PC-3 (cell line): ENCODE measurements at regions not wholly inside any gene's neighbourhood (a gene's known extent, or its start where the extent isn't known, plus 50 kb on each side); places are given as distances from the start of the nearest gene placed in this dataset.

Source experiments
- ATAC-seq: fragments of 200-7000 bp; cut with Tn5 transposase; 2 replicates; pipeline ENCODE4 v1.9.1; 2020; ENCODE audit warnings: mild to moderate bottlenecking, moderate library complexity
- BruUV-seq: library from RNA; stranded (reverse); fragments of 400-500 nt; replicated peaks from 2 replicates; lab custom pipeline; 2021; lab: Mats Ljungman, UMichigan
- CTCF ChIA-PET: fragments of 300-600 bp; sonication (Branson Sonifier 250); formaldehyde crosslinking; loops from one replicate; lab custom pipeline; 2022; ENCODE audit warnings: antibody characterized with exemption; lab: Charles Lee
- POLR2A ChIA-PET: fragments of 300-600 bp; sonication (Branson Sonifier 250); formaldehyde crosslinking; loops from one replicate; lab custom pipeline; 2022; ENCODE audit warnings: antibody characterized with exemption; ENCODE audit not compliant: unreplicated experiment; lab: Charles Lee
- DNase-seq: peaks from one replicate; pipeline ENCODE4 v3.0.0-alpha.2; 2015
- H2AFZ ChIP-seq: fragments of 300-600 bp; sonication (generic); 2 replicates; pipeline ENCODE4 v1.6.0; 2016; ENCODE audit warnings: antibody characterized with exemption, low read length
- H3F3A ChIP-seq: fragments of 300-600 bp; sonication (generic); one replicate; pipeline ENCODE4 v1.6.0; 2017; ENCODE audit warnings: antibody characterized with exemption, low read length, control low read depth, mild to moderate bottlenecking; ENCODE audit not compliant: unreplicated experiment
- H3K27ac ChIP-seq: fragments of 300-600 bp; sonication (generic); 2 replicates; pipeline ENCODE4 v1.5.1; 2016; ENCODE audit warnings: mild to moderate bottlenecking, low read length
- H3K27me3 ChIP-seq: fragments of 300-600 bp; sonication (generic); 2 replicates; pipeline ENCODE4 v1.6.1; 2016; ENCODE audit warnings: low read length, mixed read lengths
- H3K36me3 ChIP-seq: fragments of 300-600 bp; sonication (generic); 2 replicates; pipeline ENCODE4 v1.6.1; 2016; ENCODE audit warnings: low read depth, mixed run types, low read length, mixed read lengths
- H3K4me1 ChIP-seq: fragments of 300-600 bp; sonication (generic); 2 replicates; pipeline ENCODE4 v1.5.1; 2016; ENCODE audit warnings: low read length; ENCODE audit not compliant: insufficient read depth
- H3K4me2 ChIP-seq: fragments of 300-600 bp; sonication (generic); 2 replicates; pipeline ENCODE4 v1.6.0; 2016; ENCODE audit warnings: low read length
- H3K4me3 ChIP-seq: fragments of 300-600 bp; sonication (generic); 2 replicates; pipeline ENCODE4 v1.5.1; 2016; ENCODE audit warnings: mild to moderate bottlenecking, low read length, mixed read lengths
- H3K79me2 ChIP-seq: fragments of 300-600 bp; sonication (generic); 2 replicates; pipeline ENCODE4 v1.6.1; 2017; ENCODE audit warnings: low read length, mixed read lengths
- H3K9ac ChIP-seq: fragments of 300-600 bp; sonication (generic); 2 replicates; pipeline ENCODE4 v1.6.0; 2016; ENCODE audit warnings: mild to moderate bottlenecking, low read length
- H3K9me2 ChIP-seq: fragments of 300-600 bp; sonication (generic); replicated peaks from 2 replicates; pipeline ENCODE4 v1.6.1; 2016; ENCODE audit warnings: mixed run types, low read length, mixed read lengths
- H3K9me3 ChIP-seq: fragments of 300-600 bp; sonication (generic); 2 replicates; pipeline ENCODE4 v1.6.1; 2016; ENCODE audit warnings: low read length, mixed read lengths
- H4K20me1 ChIP-seq: fragments of 300-600 bp; sonication (generic); 2 replicates; pipeline ENCODE4 v1.6.1; 2016; ENCODE audit warnings: low read length, mixed read lengths
- CTCF ChIP-seq: fragments of 300-600 bp; sonication (generic); conservative IDR thresholded peaks from 2 replicates; pipeline ENCODE4 v1.5.1; 2017; ENCODE audit warnings: antibody characterized with exemption, low read depth, mild to moderate bottlenecking, low read length
- EZH2 ChIP-seq: fragments of 300-600 bp; sonication (generic); IDR thresholded peaks from one replicate; pipeline ENCODE4 v1.6.1; 2017; ENCODE audit warnings: antibody characterized with exemption, mild to moderate bottlenecking, low read length; ENCODE audit not compliant: unreplicated experiment
- EZH2phosphoT487 ChIP-seq: fragments of 300-600 bp; sonication (generic); IDR thresholded peaks from 2 replicates; pipeline ENCODE4 v1.6.1; 2018; ENCODE audit warnings: mild to moderate bottlenecking, antibody characterized with exemption, low read length, borderline replicate concordance
- intact Hi-C: fragments of 100-400 bp; cut with micrococcal nuclease; formaldehyde crosslinking; loops from 2 replicates; pipeline ENCODE4 v1.9.0; 2023

GRCh38 chr10:117716889-117717288, 174.3 kb downstream of the EMX2 start:
- Histone ChIP-seq H3K36me3 (no peaks in the 10 kb centered on the region), H3K27ac (no peak overlapping the region), H3K9ac (no peak overlapping the region), H3K27me3 (peaks cover 33% of the 10 kb centered on the region), H3K4me3 (no peak overlapping the region), H3K79me2 (no peaks in the 10 kb centered on the region), H2AFZ (no peak overlapping the region), H3K9me3 (no peaks in the 10 kb centered on the region), H3K4me1 (no peaks in the 10 kb centered on the region), H4K20me1 (no peaks in the 10 kb centered on the region), H3F3A (no peaks in the 10 kb centered on the region), H3K4me2 (no peak overlapping the region), H3K9me2 (no peaks in the 10 kb centered on the region)
- CTCF ChIA-PET: interaction anchor here (0.6 kb wide), 1 partner anchor 220 kb away, joined by 6 read pairs; no protein-coding TSS in a partner anchor
- DNase-seq (no peak), ATAC-seq (no peak)
- no TSS peak for BruUV-seq
- POLR2A ChIA-PET: no interaction called here
- intact Hi-C loops: no loop called here
- TF ChIP-seq EZH2 (no peak), CTCF (no peak), EZH2phosphoT487 (no peak)

GRCh38 chr10:117718986-117719920, 176.7 kb downstream of the EMX2 start:
- Histone ChIP-seq H3K4me1 (no peaks in the 10 kb centered on the region), H3K27me3 (peaks cover 23% of the 10 kb centered on the region), H4K20me1 (no peaks in the 10 kb centered on the region), H3K9me3 (no peaks in the 10 kb centered on the region), H3K4me2 (no peak overlapping the region), H3K4me3 (no peak overlapping the region), H3K79me2 (no peaks in the 10 kb centered on the region), H3K27ac (no peak overlapping the region), H2AFZ (no peak overlapping the region), H3K9me2 (no peaks in the 10 kb centered on the region), H3K36me3 (no peaks in the 10 kb centered on the region), H3F3A (no peaks in the 10 kb centered on the region), H3K9ac (no peak overlapping the region)
- ChIA-PET POLR2A (no interaction called here), CTCF (no interaction called here)
- intact Hi-C loops: no loop called here
- BruUV-seq: no TSS peak
- ATAC-seq (no peak), DNase-seq (no peak)
- TF ChIP-seq EZH2phosphoT487 (no peak), EZH2 (no peak), CTCF (no peak)
